ENCODE measurements at regions not wholly inside any gene's neighbourhood (a gene's known extent, or its start where the extent isn't known, plus 50 kb on each side); places are given as distances from the start of the nearest gene placed in this dataset.
"Not testable (repeated sequence)": the region's sequence is repeated elsewhere in the genome, so short reads cannot be mapped to it uniquely, and the experiment has no call there.

DNA sequence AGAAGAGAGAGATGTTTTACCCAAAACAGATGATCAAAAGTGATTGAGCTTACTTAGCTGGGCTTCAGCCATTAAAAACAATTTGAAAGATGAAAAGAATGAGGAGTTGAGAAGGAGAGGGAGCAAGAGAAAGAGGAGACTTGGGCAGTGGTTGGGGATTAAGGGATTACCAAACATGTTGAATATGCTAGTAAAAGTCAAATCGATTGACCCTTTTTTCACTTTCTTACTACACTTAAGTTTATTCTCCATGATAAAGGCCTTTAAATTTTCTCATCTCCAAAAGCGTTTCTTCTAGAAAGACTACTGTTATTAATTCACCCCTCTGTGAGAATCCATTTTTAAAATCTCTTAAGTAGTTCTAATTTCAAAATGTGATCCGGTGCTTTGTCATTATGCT, 1254.0 kb upstream of the PHF14 start:
- DNase-seq, result no peak

- DNase-seq, result not testable (repeated sequence)
Observed at GRCh38 chr7:9725940-9726663, 1247.6 kb upstream of the PHF14 start.

- DNase-seq, result not testable (repeated sequence)
Observed at GRCh38 chr7:9726811-9727210, 1246.9 kb upstream of the PHF14 start.

- not testable (repeated sequence) for DNase-seq
Observed at GRCh38 chr7:9727467-9727869, 1246.2 kb upstream of the PHF14 start.

- not testable (repeated sequence) for DNase-seq
Observed at GRCh38 chr7:9728014-9728657, 1245.5 kb upstream of the PHF14 start.

DNA sequence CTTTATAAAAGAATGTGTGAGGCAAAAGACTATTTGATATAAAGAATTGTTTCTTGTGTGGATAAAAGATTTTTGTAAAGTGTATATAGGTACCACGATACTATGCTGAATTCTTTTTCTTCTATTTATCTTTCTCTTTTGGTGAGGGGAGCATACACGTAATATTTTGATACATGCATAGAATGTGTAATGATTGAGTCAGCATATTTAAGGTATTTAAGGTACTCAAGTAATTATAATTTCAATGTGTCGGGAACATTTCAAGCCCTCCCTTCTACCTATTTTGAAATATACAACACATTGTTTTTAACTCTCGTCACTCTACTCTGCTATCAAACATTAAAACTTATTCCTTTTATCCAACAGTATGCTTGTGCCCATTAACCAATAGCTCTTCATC, 1221.6 kb upstream of the PHF14 start:
- no peak for DNase-seq

GRCh38 chr7:9761224-9761623, 1212.4 kb upstream of the PHF14 start:
- DNase-seq, result no peak

GRCh38 chr7:9776900-9777299, 1196.8 kb upstream of the PHF14 start:
- no peak for DNase-seq

DNA sequence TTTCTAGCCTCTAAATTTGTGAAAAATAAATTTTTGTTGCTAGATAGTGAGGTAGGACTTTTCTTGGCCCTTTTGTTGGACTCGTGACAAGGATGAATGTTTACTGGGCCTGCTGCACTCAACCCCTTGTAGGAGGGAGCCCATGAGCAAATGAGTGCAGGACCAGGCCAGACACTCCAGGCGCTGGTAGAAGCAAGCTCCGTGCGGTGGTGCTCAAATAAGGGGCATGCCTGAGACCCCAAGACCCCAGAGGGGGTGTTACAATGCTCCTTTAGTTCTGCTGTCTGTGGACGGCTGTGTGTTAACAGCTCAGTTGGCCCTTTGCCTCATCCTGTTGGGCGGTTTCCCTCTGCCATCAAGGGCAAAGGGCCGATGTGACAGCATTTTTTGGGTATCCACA, 1195.3 kb upstream of the PHF14 start:
- DNase-seq, result no peak

DNA sequence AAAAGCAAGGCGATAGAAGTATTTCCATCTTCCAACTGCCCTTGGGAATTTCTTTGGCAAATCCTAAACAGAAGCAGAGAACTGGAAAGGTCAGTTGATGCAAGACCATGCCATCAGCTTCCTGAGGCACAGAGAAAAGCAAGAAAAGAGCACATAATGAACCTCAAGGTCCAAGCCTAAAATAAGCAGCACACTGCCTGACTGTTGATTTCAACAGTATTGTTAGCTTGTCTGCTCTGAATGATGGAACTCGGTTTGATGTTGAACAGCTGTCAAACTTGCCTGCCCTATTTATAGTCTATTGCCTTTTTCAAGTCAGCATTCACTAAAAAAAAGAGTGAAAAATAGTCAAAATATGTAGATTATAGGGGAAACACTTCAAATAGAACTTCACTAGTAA, 1192.0 kb upstream of the PHF14 start:
- no peak for DNase-seq

GRCh38 chr7:9782275-9782674, 1191.4 kb upstream of the PHF14 start:
- no peak for DNase-seq

DNA sequence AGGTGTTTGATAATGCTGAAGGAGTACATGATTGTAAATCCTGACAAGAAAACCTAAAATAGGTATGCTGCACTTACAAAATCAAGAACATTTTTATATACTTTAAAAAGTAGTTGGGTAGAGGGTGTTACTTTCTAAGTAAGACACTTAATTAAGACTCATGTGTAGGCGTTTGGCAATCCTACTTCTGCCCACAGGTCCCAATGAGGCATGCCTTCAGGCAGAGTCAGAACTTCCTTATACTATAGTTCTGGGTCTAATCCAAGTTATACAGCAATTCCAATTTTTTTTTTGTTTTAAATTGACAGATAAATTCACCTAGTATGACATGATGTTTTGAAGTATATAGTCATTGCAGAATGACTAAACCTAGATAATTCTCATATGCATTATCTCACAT, 1188.5 kb upstream of the PHF14 start:
- DNase-seq, result no peak

DNA sequence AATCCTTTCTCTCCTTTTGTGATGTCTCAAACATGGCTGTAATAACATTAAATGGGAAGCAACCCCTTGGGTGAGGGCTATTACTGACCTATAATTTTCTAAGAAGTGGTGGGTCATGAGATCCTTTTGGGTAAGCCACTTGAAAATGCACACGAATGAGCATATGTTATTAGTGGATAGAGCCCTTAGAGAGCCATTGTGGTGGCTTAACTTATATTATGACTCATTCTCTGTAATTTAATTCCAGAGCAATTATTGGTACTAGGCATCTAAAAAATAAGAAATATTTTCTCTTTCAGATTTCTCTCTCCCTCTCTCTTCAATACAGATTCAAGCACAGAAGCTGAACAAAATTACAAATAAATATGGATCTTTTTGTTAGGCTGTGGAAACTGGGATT, 1177.4 kb upstream of the PHF14 start:
- no peak for DNase-seq

- DNase-seq, result no peak
Observed at GRCh38 chr7:9822458-9823290, 1151.0 kb upstream of the PHF14 start.

- no peak for DNase-seq
Observed at GRCh38 chr7:9835199-9835598, 1138.5 kb upstream of the PHF14 start.

GRCh38 chr7:9836671-9837070, 1137.0 kb upstream of the PHF14 start:
- DNase-seq, result no peak

GRCh38 chr7:9842301-9842700, 1131.4 kb upstream of the PHF14 start:
- DNase-seq, result no peak

DNA sequence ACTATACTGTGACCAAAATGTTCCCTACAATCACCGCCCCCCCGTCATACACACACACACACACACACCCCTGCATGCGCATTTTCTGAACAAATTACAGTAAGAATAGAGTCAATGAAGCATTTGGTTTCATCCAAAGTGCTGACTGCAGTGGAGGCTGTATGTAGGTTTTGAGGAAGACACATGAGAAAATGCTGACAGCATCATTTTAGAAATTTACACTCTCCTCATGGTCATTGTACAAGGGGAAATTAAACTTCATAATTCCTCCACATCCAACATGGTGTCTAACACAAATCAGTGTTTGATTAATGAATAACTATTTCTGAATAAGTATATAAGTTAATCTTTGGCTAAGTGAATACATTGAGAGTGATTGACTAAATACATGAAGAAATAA, 1126.8 kb upstream of the PHF14 start:
- DNase-seq, result no peak

GRCh38 chr7:9854605-9855004, 1119.1 kb upstream of the PHF14 start:
- no peak for DNase-seq

- no peak for DNase-seq
Observed at GRCh38 chr7:9856668-9857067, 1117.0 kb upstream of the PHF14 start.

DNA sequence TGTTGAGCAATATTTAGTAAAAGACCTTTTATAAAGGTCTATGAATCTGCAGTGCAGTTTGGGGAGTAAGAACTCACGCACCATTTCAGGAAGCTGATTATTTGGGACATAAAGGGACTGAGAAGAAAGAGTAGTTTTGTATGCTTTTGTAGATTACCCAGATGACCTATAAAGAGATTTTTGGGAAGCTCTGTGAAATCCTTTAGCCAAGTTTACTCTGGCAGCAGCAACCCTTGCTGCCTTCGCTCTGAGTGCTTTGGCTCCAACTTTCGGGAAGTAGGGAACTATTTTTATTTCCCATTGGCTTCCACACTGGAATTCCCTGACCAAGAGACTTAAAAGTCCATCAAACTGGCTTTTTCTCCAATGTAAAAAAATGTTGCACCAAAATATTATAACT, 1110.1 kb upstream of the PHF14 start:
- DNase-seq, result no peak

GRCh38 chr7:9869151-9869550, 1104.5 kb upstream of the PHF14 start:
- no peak for DNase-seq

DNA sequence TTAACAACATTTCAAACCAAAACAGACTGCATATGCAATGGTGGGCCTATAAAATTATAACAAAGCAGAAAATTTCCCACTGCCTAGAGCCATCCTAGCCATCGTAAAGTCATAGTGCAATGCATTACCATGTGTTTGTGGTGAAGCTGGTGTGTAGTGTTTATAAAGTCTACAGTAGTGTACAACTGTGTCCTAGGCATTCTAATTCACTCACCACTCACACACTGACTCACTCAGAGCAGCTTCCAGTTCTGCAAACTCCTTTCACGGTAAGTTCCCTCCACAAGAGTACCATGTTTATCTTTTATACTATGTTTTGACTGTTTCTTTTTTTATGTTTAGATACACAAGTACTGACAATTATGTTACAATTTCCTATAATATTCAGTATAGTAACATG, 1104.1 kb upstream of the PHF14 start:
- DNase-seq, result no peak

DNA sequence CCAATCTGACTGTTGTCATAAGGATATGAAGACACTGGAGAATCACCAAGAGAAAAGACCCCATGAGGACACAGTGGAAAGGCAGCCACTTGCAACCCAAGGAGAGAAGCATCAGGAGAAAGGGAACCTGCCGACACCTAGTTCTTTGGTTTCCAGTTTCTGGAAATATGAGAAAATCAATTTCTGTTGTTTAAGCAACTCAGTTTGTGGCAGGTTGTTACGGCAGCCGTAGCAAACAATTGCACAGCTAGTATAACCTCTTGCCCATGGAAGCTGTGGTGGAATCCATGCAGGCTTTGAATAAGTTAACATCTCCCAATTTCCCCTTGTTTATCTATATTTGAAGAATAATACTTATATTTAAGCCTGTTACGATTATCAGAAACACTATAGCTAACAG, 1103.0 kb upstream of the PHF14 start:
- DNase-seq, result no peak

All from fibroblast of skin of scalp (primary cell).